ENCODE measurements at regions not wholly inside any gene's neighbourhood (a gene's known extent, or its start where the extent isn't known, plus 50 kb on each side); places are given as distances from the start of the nearest gene placed in this dataset.
"Not testable (repeated sequence)": the region's sequence is repeated elsewhere in the genome, so short reads cannot be mapped to it uniquely, and the experiment has no call there.

DNA sequence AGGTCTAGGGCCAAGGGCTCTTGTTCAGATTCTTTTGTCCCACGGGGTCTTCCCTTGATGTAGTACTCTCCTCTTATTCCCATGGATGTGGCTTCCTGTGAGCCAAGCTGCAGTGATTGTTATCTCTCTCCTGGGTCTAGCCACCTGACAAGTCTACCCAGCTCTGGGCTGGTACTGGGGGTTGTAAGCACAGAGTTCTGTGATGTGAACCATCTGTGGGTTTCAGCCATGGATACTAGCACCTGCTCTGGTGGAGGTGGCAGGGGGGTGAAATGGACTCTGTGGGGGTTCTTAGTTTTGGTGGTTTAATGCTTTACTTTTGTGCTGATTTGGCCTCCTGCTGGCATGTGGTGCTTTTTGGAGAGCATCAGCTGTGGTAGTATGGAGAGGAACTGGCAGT, 350.8 kb downstream of the DNAJB9 start:
- DNase-seq (ENCODE audit: low spot score in 2 of 2) = no peak
- no peak for FAIRE-seq

DNA sequence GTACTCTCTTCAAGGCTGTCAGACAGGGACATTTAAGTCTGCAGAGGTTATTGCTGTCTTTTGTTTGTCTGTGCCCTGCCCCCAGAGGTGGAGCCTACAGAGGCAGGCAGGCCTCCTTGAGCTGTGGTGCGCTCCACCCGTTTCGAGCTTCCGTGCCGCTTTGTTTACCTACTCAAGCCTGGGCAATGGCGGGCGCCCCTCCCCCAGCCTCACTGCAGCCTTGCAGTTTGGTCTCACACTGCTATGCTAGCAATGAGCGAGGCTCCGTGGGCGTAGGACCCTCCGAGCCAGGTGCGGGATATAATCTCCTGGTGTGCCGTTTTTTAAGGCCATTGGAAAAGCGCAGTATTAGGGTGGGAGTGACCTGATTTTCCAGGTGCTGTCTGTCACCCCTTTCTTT, 373.4 kb downstream of the DNAJB9 start:
- DNase-seq (ENCODE audit: low spot score in 2 of 2); FAIRE-seq: not testable (repeated sequence)

DNA sequence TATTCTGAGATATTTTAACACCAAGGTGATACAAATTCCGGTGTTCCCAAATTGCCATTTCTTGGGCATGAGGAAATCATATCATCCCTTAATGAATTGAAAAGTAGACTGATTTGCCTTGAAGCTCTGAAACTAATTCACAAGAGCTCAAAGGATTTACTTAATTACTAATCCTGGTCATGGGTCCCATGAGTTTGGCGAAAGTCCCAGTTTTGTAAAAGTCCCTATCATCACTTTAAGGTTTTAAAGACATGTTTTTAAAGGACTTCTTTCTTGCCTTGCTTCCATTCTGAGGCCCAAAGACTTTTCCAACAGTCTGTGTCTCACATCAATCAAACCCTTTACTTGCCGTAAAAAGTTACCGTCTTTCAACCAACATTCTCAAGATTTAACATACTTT, 377.9 kb downstream of the DNAJB9 start:
- FAIRE-seq = no peak
- DNase-seq (ENCODE audit: low spot score in 2 of 2) = no peak

DNA sequence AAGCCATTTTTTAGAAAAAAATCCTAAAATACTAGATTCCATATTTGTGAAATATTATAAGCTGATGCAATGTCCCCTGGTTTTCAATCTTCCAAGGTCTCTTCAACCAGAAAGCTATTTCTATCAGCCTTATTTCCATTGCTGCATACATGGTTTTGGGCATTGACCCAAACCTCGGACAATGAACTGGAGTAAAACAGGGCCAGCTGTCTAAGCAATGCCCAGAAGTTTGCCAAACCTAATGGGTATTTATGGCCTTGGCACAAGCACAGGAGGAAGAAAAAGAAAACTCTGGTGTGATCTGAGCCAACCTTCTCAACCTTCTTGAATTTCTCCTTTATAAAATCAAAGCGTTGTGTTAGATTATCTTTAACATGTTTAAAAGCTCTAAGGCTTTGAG, 402.3 kb downstream of the DNAJB9 start:
- FAIRE-seq = no peak

DNA sequence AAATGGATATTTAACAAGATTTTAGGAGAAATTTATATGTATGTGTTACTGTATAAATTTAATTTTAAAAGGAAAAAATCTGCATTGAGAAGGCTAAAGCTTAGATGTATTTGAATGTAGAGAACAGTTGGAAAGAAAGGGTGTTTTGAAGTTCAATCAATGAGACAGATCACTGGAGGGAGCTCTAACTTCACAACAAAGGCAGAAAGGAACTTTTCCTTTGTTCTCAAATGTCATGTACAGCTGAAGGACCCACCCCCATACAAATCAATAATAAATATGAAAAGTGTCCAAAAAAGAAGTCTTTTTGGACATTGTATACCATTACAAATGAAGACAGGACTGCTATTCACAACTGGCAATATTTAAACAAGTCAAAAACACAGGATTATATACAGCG, 403.4 kb downstream of the DNAJB9 start:
- DNase-seq (ENCODE audit: low spot score in 2 of 2) = no peak
- no peak for FAIRE-seq

More for the DNA sequence above, 402.3 kb downstream of the DNAJB9 start:
- no peak for DNase-seq (ENCODE audit: low spot score in 2 of 2)

DNA sequence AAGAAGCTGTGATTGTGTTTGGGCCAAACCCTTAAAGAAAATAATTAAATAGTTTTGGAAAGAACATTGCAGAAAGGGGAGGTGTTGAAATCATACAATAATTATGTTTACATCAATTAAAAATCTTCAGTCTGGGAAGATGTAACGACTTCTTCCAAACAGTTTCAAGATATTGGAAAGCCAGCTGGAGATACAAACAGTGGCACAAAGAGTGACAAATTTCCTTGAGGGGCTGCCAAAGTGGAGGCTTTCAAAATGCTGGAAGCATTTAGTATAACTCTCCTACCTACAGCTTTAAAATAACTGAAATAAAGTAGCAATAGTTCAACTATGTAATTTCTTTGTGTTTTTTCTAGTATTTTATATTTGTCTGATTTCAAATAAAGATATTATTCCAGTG, 405.0 kb downstream of the DNAJB9 start:
- FAIRE-seq = no peak
- DNase-seq (ENCODE audit: low spot score in 2 of 2) = no peak

DNA sequence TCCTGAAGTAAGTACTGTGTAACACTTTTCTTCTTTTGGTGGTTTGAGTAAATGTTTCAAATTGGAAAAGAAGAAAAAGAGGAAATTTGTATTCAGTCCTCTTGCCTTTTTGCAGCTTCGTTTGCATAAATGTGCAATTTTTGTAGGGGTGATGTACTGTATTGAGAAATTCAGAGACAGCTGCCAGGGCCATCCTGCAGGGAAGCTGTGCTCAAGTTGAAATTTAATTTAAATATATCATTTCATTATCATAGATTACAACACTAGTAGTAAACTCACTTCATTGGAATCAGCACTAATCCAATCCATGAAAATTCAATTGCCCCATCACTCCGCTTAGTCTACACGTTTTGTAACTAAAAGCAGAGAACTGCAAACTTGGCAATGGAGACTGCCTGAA, 415.4 kb downstream of the DNAJB9 start:
- DNase-seq (ENCODE audit: low spot score in 2 of 2) (no peak), FAIRE-seq (no peak)

DNA sequence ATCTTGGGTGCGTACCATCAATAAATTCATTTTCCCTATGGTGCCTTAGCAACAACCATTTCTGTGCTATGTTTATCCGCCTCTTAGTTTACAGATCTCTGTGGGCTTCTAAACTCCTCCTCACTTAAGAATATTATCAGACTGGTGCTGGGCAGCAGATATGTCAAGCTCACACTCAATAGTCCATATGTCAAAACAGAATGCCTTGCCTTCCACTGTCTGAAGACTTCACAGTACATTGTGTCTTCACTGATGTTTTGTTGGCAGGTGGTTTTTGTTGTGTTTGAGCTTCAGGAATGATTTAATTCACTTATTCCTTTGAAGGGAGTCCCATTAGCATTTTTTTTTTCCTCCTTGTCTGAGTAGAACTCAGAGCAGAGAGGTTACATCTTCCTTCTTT, 419.6 kb downstream of the DNAJB9 start:
- no peak for FAIRE-seq
- DNase-seq (ENCODE audit: low spot score in 2 of 2) = no peak

DNA sequence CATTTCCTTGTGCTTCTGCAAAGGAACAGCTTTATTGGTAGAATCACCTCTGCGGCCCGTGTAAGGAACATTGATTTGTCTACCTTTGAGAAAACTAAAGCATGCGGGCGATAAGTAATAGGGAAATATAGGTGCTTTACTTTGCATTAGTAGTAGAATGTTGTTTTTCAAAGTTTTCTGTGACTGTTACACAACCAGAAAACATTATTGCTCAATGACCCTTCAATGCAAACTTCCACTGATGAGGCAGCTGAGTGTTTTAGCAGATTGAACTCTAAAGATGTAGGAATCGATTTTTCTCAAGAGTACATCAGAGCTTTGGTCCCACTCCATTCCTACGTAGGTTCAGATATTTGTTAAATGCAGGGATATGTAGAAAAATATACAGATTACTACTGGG, 427.8 kb downstream of the DNAJB9 start:
- no peak for FAIRE-seq
- DNase-seq (ENCODE audit: low spot score in 2 of 2) = no peak

DNA sequence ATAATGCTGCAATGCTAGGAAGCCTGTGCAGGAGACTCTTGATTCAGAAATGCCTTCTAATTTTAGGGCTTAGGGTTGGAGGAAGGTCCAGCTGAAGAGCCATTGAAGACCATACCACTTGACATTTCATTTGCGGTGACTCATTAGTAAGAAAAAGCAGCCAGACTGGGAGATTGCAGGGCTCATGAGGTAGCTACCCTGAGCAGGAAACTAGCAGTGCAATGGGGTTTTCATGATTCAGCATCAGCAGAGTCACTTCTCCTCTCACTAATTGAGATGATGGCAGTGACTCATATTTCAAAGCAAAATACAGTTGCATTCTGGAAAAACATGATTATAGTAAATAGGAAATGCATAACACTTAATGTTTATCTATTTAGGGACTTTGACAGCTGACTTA, 434.1 kb downstream of the DNAJB9 start:
- no peak for DNase-seq (ENCODE audit: low spot score in 2 of 2)
- FAIRE-seq = no peak

DNA sequence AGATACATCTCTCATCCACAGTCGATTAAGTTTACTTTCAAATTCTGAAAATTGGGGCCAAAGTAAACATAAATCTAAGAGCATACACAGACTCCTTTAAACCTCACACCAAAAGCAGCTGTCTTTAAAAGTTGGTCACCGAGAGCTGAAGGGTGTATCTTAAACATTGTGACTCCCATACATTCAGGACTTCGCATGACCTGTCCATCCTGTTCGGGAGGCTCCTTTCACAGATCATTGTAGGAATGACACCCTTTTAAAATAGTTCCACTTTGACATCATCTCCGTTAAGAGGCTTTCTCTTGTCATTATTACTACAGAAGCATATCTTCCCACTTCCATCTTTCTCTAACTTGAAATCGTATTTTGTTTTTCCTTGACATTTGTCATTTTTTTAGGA, 440.0 kb downstream of the DNAJB9 start:
- DNase-seq (ENCODE audit: low spot score in 2 of 2) (no peak), FAIRE-seq (no peak)

DNA sequence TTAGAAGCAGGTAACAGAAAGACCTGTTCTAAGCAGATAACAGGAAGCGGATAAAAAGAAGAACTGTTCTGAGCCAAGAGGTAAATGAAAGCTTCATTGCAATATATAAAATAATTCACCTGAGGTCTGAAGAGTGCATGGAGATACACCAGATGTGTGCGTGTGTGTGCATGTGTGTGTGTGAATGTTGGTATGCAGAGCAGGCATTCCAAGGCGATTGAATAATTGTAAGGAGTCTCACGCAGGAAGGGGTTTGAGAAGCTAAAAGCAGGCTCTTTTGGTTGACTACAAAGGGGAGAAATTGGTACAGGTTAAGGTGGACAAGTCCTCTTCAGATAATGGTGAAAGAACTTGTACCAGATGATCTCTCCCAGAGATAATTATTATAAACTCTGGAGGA, 450.6 kb downstream of the DNAJB9 start:
- DNase-seq (ENCODE audit: low spot score in 2 of 2) (no peak), FAIRE-seq (no peak)

DNA sequence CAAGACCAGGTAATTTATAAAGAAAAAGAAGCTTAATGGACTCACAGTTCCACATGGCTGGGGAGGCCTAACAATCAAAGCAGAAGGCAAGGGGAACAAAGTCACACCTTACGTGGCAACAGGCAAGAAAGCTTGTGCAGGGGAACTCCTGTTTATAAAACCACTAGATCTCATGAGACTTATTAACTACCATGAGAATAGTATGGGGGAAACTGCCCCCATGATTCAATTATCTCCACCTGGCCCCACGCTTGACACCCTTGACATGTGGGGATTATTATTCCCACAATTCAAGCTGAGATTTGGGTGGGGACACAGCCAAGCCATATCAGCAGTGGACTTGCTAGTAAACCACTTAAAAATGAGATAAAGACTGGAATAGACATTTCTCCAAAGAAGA, 451.7 kb downstream of the DNAJB9 start:
- FAIRE-seq (no peak), DNase-seq (ENCODE audit: low spot score in 2 of 2) (no peak)

DNA sequence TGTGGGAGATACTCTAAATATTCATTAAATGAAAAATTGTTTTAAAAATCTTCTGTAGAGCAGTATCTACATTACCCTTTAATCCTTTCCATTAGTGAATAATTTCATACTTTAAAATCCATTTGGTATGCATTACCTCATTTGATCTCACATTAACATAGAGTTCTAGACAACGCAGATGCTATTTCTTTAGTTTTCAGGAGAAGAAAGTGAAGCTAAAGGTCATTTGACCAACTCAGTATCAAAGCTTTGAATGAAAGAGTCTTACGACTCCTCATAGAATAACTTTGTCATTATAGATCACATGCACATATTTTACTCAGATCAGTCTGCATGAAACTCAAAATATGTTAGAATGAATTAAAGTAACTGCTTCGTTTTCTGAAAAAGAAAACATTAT, 460.2 kb downstream of the DNAJB9 start:
- no peak for FAIRE-seq
- DNase-seq (ENCODE audit: low spot score in 2 of 2) = no peak

DNA sequence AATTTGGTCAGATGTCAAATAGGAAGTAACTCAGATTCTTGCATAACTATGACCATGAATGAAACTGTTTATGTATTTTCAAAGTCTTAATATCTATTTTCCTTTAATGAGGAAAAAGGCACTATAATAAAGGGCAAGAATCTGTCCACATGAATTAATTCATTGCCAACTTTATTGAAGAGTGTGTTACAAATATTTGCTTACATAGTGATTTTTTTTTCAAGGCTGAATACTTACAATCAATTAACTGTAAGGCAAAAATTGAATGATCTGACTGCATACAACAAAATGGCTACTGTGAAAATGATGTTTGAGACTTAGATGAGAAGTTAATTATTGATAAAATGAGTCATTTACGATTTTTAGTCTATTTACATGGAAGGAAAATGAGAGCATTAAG, 475.0 kb downstream of the DNAJB9 start:
- FAIRE-seq = no peak
- no peak for DNase-seq (ENCODE audit: low spot score in 2 of 2)

DNA sequence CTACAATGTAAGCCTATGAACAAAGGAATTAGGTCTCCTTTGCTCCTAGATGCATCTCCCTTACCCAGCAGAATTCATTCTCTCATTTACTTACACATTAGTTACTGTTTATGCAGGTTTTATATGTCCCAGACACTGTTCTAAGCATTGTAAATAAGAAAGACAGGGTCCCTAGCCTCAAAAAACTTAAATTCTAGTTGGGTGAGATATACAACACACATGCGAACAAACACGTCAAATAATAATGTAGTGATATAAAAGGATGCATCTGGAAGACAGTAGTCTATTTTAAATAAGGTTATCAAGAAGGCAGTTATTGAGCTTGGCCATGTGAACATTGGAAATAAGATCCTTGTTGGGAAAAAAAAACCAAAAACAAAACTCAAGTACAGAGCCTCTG, 479.7 kb downstream of the DNAJB9 start:
- no peak for DNase-seq (ENCODE audit: low spot score in 2 of 2)
- FAIRE-seq = no peak

DNA sequence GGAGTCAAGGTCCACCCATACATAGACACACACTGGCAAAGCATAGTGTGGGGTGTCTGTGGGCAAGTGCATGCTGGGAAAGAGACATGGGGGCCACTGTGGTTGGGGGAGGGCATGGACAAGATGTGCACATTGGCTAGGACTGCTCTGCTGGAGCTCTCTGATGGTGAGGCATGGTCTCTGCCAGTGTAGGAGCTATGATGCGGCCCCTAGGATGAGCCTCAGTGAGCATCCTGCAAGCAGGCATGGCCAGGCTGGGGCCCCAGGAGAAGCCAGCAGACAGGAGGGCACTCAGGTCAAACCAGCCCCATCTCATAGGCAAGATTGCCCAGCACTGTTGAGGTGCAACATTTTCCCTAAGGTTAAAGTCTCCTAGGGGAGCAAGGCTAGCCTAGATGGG, 489.4 kb downstream of the DNAJB9 start:
- no peak for DNase-seq (ENCODE audit: low spot score in 2 of 2)
- FAIRE-seq = no peak

DNA sequence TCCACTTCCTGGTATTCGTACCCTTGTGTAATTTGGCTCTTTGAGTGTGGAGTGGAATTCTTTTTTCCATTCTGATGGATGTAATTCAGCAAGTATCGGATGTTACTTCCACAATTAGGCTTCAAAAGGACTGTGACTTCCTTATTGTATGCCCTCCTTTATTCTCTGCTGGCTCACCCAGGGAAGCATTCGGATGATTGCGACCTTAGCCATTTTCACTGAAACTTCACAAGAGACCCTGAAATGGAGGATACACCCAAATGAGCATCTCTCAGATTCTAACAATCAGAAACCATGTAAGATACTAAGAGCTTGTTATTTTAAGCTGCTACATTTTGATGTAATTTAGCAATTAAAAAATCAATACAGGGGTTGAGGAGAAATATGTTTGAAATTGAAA, 493.1 kb downstream of the DNAJB9 start:
- no peak for DNase-seq (ENCODE audit: low spot score in 2 of 2)
- FAIRE-seq = no peak

DNA sequence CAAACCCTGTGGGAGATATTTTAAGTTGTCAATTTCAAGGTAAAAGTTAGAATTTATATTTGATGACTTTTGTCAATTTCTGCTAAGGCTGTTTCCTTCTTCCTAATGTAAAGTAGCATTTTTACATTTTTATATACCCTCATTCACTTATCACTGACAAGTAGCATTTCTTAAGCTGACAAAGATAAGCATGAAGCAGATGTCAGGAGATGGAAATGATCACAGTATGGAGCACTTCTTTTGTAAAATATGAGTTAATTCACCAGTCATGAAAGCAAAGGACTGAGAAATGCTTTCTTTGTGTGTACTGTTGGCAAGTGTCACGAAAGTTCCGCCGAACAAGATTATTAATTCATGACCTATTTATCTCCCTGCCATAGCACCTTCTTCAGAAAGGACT, 503.9 kb downstream of the DNAJB9 start:
- FAIRE-seq = no peak
- no peak for DNase-seq (ENCODE audit: low spot score in 2 of 2)

DNA sequence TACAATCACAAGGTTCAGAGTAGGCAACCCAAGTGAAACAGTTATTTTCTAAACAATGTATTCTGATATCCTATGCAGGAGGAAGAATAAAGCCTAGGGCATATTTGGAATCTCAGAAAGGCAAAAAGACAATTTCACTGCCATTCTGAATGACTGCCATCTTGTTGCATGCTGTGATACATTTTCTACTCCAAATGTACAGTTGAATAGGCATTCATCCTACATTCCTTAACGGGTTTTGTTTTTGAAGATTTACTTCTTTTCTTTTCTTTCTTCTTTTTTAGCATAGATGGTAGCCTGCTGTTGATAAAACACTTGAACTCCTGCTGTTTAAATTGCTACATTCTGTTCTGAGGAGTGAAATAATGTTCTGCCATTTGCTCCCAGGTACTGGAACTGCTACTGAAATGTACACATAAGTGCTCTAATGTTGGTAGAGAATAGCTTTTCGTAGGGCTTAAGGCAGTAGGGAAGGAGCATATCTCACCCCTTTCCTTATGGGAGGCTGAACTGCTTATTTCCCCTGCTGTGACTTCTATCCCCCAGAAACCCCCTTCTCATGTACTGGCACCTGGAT, 506.8 kb downstream of the DNAJB9 start:
- FAIRE-seq (no peak), DNase-seq (ENCODE audit: low spot score in 2 of 2) (no peak)

DNA sequence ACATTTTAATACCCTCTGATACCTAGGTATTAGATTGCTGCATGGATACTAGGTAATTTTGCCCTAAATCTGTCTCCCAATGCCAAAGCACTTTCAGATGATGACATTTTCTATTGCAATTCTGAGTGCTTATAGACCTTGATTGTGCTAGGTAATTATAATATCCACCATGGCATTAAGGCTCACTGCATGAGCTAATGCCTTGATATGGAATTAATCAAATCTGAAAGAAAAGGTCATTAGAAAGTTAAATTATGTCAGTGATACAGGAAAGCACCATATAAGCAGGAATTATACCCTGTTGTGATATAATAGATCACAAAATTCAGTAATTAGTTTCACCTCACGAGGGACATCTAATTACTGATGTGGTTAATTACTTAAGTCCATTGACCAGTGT, 521.4 kb downstream of the DNAJB9 start:
- DNase-seq (ENCODE audit: low spot score in 2 of 2) (no peak), FAIRE-seq (no peak)

DNA sequence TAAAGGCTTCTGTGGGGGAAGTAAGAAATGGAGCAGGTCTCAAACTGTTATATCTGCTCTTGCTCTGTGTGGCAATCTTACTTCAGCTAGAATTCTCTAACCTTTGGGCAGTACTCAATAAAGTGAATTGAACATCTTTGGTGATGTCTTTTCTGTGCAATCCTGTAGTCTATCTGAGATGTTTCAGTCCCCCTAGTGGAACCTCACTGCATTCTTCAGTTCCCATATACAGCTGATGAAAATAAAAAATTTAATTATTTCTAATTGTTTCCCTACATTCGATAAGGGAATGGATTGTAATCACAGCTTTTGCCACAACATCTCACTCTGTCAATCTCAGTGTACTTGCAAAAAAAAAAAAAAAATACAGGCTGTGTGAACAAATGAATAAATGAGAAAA, 522.6 kb downstream of the DNAJB9 start:
- FAIRE-seq (no peak), DNase-seq (ENCODE audit: low spot score in 2 of 2) (no peak)

DNA sequence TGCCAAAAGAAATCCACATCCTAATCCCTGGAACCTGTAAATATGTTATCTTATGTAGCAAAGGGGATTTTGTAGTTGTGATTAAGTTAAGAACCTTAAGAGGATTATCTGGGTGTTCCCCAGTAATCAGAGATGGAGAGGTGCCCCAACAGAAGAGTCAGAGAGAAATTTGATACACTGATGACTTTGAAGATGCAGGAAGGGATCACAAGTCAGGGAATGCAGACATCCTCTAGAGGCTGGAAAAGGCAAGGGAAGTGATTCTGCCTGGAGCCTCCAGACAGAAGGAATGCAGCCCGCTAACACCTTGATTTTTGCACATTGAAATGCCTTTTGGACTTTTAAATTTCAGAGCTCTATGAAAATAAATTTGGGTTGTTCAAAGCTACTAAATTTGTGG, 531.7 kb downstream of the DNAJB9 start:
- DNase-seq (ENCODE audit: low spot score in 2 of 2) (no peak), FAIRE-seq (no peak)
